AG10803 (cell line): ENCODE measurements at regions not wholly inside any gene's neighbourhood (a gene's known extent, or its start where the extent isn't known, plus 50 kb on each side); places are given as distances from the start of the nearest gene placed in this dataset.

Source experiments
- DNase-seq: peaks from one replicate; pipeline ENCODE4 v3.0.0; 2010; ENCODE audit warnings: low read depth
- H3K4me3 ChIP-seq: 2 replicates; pipeline ENCODE4 v1.5.1; 2011; ENCODE audit warnings: mild to moderate bottlenecking, low read length, control low read depth
- TF ChIP-seq, protein P1 (sequence below): conservative IDR thresholded peaks from 2 replicates; pipeline ENCODE4 v1.5.1; 2011; ENCODE audit warnings: mild to moderate bottlenecking, low read length, control low read depth, inconsistent platforms

DNA sequence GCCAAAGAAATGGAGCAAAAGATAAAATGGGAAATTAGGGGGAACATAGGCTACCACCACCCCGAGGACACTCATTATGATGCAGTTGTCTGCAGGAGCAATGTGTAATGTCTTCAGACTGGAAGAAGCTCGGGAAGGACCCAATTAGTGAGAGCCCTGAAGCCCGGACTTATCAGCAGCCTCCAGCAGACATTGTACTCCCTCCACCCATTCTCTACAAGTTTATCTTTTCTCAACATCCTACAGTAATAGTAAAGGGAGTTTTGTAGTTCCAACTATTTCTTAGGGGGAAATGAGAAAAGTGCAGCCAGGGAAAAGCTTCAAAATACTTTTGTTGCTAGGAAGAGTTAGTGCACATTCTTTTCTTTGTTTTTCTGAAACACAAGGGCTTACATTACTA is 657.3 kb upstream of the COBL start:
- no peak overlapping the region for H3K4me3 ChIP-seq
- DNase-seq: no peak
- TF ChIP-seq, protein P1, sequence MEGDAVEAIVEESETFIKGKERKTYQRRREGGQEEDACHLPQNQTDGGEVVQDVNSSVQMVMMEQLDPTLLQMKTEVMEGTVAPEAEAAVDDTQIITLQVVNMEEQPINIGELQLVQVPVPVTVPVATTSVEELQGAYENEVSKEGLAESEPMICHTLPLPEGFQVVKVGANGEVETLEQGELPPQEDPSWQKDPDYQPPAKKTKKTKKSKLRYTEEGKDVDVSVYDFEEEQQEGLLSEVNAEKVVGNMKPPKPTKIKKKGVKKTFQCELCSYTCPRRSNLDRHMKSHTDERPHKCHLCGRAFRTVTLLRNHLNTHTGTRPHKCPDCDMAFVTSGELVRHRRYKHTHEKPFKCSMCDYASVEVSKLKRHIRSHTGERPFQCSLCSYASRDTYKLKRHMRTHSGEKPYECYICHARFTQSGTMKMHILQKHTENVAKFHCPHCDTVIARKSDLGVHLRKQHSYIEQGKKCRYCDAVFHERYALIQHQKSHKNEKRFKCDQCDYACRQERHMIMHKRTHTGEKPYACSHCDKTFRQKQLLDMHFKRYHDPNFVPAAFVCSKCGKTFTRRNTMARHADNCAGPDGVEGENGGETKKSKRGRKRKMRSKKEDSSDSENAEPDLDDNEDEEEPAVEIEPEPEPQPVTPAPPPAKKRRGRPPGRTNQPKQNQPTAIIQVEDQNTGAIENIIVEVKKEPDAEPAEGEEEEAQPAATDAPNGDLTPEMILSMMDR: no peak

DNA sequence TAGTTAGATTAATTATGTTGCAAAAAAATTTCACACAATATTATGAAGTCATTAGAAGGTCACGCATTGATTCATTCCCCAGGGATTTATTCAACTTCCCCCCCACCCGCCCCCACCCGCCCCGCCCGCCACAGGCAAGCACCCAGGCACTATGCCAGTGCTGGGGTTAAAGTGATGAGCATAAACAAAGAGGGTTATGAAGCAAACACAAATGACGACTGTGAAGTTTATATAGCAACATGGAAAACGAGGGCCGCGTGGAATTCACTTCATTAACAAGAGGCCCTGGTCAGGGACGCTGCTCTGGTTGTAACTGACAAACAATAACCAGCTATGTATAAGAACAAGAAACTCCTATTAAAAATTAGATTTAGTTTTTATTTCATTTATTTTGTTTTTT is 656.5 kb upstream of the COBL start:
- TF ChIP-seq, protein P1: no peak
- no peak for DNase-seq
- H3K4me3 ChIP-seq: no peak overlapping the region

DNA sequence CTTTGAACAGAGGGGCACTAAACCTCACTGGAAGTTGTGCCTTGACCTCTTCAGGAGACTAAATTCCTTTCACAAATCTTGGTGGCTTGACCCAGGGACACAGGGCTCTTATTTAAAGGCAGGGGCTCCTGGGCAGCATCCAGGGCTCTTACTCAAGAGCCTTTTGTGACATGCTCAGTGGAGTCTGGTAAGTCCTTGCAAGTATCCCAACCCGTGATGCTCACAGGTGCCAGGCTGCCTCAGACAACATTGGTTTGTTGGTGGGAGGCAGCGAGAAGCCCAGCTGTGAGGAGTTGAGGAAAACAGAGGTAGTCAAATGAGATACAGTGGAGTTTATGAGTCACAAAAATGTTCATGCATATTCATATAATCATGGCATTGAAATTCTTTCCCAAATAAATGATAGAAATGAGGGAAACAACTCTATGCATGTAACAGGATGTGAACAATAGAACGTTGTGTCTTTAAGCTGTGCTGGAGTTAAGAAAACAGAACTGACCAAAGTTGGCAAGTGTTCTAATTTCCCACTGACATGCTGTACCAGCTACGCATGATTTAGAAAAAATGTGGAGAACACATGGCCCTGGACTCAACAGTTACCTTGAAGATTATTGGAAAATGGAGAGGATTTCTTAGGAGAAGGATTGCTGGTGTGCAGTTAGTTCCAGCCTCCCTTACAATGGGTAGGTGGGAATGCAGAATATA is 654.5 kb upstream of the COBL start:
- TF ChIP-seq, protein P1: no peak
- DNase-seq: no peak
- H3K4me3 ChIP-seq: no peak overlapping the region

DNA sequence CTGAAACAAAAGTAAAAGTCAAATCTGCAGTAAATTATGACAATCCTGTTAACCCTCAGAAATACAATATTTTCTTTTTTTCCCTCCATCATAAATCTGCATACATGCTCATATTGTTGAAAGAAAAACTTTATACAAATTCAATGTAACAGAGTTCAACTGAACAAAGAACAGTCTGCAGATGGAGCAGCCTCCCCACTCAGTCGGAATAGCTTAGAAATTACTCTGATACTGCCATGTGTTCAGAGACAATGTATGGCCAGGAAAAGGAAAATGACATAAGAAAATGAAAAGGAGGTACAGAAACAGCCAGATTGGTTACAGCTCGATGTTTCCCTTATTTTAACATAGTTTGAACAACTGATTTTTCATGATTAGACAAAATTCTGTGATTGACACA is 651.9 kb upstream of the COBL start:
- TF ChIP-seq, protein P1: no peak
- no peak overlapping the region for H3K4me3 ChIP-seq
- no peak for DNase-seq

DNA sequence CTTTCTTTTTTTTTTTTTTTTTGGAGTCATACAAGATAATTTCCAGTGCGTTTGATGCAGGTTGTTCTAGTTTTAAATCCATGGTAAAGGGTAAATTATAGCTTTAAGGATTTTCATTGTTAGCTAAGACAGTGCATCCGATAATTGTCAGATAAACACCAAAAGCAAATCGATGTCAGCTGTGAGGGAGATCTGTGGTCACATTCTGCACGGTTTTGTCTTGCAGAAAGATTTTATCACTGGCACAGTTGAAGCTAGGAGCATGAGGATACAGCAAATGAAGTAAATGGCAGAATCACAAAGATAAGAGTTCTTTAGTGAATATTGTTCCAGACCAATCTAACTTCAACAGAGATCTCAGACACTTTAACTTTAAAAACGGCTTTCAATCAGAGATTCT is 648.8 kb upstream of the COBL start:
- TF ChIP-seq, protein P1: no peak
- H3K4me3 ChIP-seq: no peak overlapping the region
- DNase-seq: no peak

DNA sequence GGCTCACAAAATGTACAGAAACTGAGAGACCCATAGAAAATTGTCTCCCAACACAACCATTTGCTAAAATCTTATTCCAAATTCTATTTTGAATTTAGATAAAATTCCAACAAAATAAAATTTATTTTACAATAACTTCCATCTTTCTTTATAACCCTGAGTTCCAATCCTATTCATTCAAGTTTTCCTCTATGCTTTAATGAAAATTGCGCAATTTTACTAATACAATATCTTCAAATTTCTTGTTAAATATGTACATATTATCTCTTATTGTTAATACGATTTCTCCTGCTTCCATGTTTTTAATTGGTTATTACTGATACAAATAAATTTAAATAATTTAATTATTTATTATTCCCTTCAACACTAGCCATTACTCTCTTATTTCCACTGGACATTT is 645.2 kb upstream of the COBL start:
- TF ChIP-seq, protein P1: no peak
- DNase-seq: no peak
- H3K4me3 ChIP-seq: no peak overlapping the region

DNA sequence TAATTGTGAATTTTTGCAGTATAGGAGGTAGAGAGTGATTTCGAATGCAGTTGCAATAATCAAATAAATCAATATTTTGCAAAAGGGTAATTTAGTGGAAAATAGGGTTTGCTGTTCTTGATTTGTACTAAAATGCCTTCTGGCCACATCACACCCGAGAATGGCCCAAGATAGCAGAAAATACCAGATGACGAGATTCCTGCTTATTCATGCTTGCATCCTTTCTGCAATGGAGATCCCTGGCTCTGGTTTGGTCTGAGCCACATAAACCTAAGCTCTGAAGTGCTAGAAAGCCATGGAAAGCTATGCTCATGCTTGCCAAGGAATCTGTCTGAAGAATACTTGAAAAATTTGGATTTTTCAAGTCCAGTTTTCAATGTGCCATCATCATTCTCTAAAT is 634.2 kb upstream of the COBL start:
- no peak overlapping the region for H3K4me3 ChIP-seq
- no peak for DNase-seq
- TF ChIP-seq, protein P1: no peak
